SK-N-SH (cell line): ENCODE measurements at regions not wholly inside any gene's neighbourhood (a gene's known extent, or its start where the extent isn't known, plus 50 kb on each side); places are given as distances from the start of the nearest gene placed in this dataset.

Experiments
- CTCF ChIA-PET: fragments of 300-600, 350-600 bp; formaldehyde crosslinking; extraction: SDS; loops from one replicate; lab custom pipeline; 2021; lab: Yijun Ruan, JAX
- POLR2A ChIA-PET: fragments of 350-600 bp; sonication (Branson Sonifier 250); formaldehyde crosslinking; extraction: SDS; loops from one replicate; lab custom pipeline; 2020; ENCODE audit warnings: antibody characterized with exemption, inconsistent platforms; lab: Yijun Ruan, JAX
- DNase-seq: peaks from one replicate; pipeline ENCODE4 v3.0.0; 2012
- H2AFZ ChIP-seq: fragments of 200-600 bp; sonication (generic); 2 replicates; pipeline ENCODE4 v1.8.1; 2016; ENCODE audit warnings: antibody characterized with exemption, mild to moderate bottlenecking, low read depth
- H3F3A ChIP-seq: fragments of 200-600 bp; sonication (generic); replicated peaks from 2 replicates; pipeline ENCODE3; 2016; ENCODE audit warnings: antibody characterized with exemption, mild to moderate bottlenecking; ENCODE audit not compliant: insufficient read depth
- H3K27ac ChIP-seq, 2 experiments: fragments of 200-500 bp in 1 of 2; fragments of 200-600 bp in 1 of 2; sonication (Bioruptor generic) in 1 of 2; sonication (generic), shearing (Covaris generic) in 1 of 2; 2 replicates each; pipeline versions ENCODE4 v1.5.1 to v1.6.1; 2014 to 2016; ENCODE audit warnings: low read depth in 2 of 2, inconsistent platforms in 1 of 2, low read length in 1 of 2, mild to moderate bottlenecking in 1 of 2, mixed read lengths in 1 of 2
- H3K27me3 ChIP-seq: fragments of 200-600 bp; sonication (generic), shearing (Covaris generic); 2 replicates; pipeline ENCODE4 v1.6.1; 2016; ENCODE audit warnings: mixed run types; ENCODE audit not compliant: insufficient read depth
- H3K36me3 ChIP-seq, 2 experiments: fragments of 200-500 bp in 1 of 2; fragments of 200-600 bp in 1 of 2; sonication (Bioruptor generic) in 1 of 2; sonication (generic) in 1 of 2; replicated peaks in 1 of 2; 2 replicates each; pipeline versions ENCODE3 to v1.5.1; 2014 to 2016; ENCODE audit warnings: low read length in 1 of 2, mild to moderate bottlenecking in 1 of 2; ENCODE audit not compliant: insufficient read depth in 2 of 2, control insufficient read depth in 1 of 2
- H3K4me1 ChIP-seq, 2 experiments: fragments of 200-500 bp in 1 of 2; fragments of 200-600 bp in 1 of 2; sonication (Bioruptor generic) in 1 of 2; sonication (generic), shearing (Covaris generic) in 1 of 2; 2 replicates each; pipeline versions ENCODE4 v1.5.1 to v1.6.1; 2014 to 2016; ENCODE audit warnings: low read depth in 1 of 2, low read length in 1 of 2, mixed run types in 1 of 2; ENCODE audit not compliant: insufficient read depth in 2 of 2, control insufficient read depth in 1 of 2
- H3K4me2 ChIP-seq: fragments of 200-600 bp; sonication (generic), shearing (Covaris generic); 2 replicates; pipeline ENCODE4 v1.6.1; 2017; ENCODE audit warnings: mixed run types
- H3K4me3 ChIP-seq, 2 experiments: fragments of 200-500 bp in 1 of 2; fragments of 200-600 bp in 1 of 2; sonication (Bioruptor generic) in 1 of 2; sonication (generic), shearing (Covaris generic) in 1 of 2; 2 replicates each; pipeline versions ENCODE4 v1.5.1 to v1.8.1; 2014 to 2016; ENCODE audit warnings: low read depth in 2 of 2, inconsistent platforms in 1 of 2, low read length in 1 of 2, mild to moderate bottlenecking in 1 of 2, mixed read lengths in 1 of 2, moderate library complexity in 1 of 2
- H3K79me2 ChIP-seq: fragments of 200-600 bp; sonication (generic); 2 replicates; pipeline ENCODE4 v1.8.1; 2017; ENCODE audit warnings: mild to moderate bottlenecking; ENCODE audit not compliant: insufficient read depth
- H3K9ac ChIP-seq: fragments of 200-600 bp; sonication (generic); 2 replicates; pipeline ENCODE4 v1.6.1; 2017; ENCODE audit warnings: mixed run types
- H3K9me2 ChIP-seq: fragments of 200-600 bp; sonication (generic); 2 replicates; pipeline ENCODE4 v1.6.1; 2017; ENCODE audit warnings: mixed run types
- H3K9me3 ChIP-seq: fragments of 200-600 bp; sonication (generic); 2 replicates; pipeline ENCODE4 v1.6.1; 2017; ENCODE audit warnings: mixed run types, mild to moderate bottlenecking, moderate library complexity
- H4K20me1 ChIP-seq: fragments of 200-600 bp; sonication (generic); 2 replicates; pipeline ENCODE4 v1.6.1; 2017; ENCODE audit warnings: mild to moderate bottlenecking, mixed run types; ENCODE audit not compliant: insufficient read depth
- CHD2 ChIP-seq: fragments of 150-350 bp; IDR thresholded peaks from 2 replicates; pipeline ENCODE4 v1.6.1; 2018; ENCODE audit warnings: low read length; ENCODE audit not compliant: partially characterized antibody
- ELF1 ChIP-seq: IDR thresholded peaks from 2 replicates; pipeline ENCODE4 v1.4.0; 2012
- EP300 ChIP-seq, 2 experiments: IDR thresholded peaks; 2 replicates each; pipeline versions ENCODE4 v1.4.0 to v1.6.1; 2012; ENCODE audit warnings: borderline replicate concordance in 1 of 2, low read depth in 1 of 2, low read length in 1 of 2
- EZH2phosphoT487 ChIP-seq: fragments of 200-600 bp; sonication (generic); IDR thresholded peaks from 2 replicates; pipeline ENCODE4 v1.6.1; 2017; ENCODE audit warnings: low read depth, mixed run types, mild to moderate bottlenecking, antibody characterized with exemption, moderate library complexity, borderline replicate concordance
- FOXJ3 ChIP-seq: sonication (generic); formaldehyde crosslinking; IDR thresholded peaks from 2 replicates; pipeline ENCODE4 v1.5.1; 2020; ENCODE audit warnings: mild to moderate bottlenecking, missing genetic modification reagents
- FOXM1 ChIP-seq: IDR thresholded peaks from 2 replicates; pipeline ENCODE4 v1.4.0; 2012; ENCODE audit warnings: low read depth, mild to moderate bottlenecking
- GABPA ChIP-seq: IDR thresholded peaks from 2 replicates; pipeline ENCODE4 v1.4.0; 2012; ENCODE audit warnings: low read depth, mild to moderate bottlenecking
- GATA2 ChIP-seq: sonication (generic); formaldehyde crosslinking; IDR thresholded peaks from 2 replicates; pipeline ENCODE4 v1.5.0; 2020; ENCODE audit warnings: mild to moderate bottlenecking, missing genetic modification reagents
- RAD21 ChIP-seq: IDR thresholded peaks from 2 replicates; pipeline ENCODE4 v1.6.1; 2012; ENCODE audit warnings: mild to moderate bottlenecking, low read length
- RCOR1 ChIP-seq: fragments of 150-350 bp; IDR thresholded peaks from 2 replicates; pipeline ENCODE4 v1.6.1; 2017; ENCODE audit warnings: antibody characterized with exemption, low read length
- RFX5 ChIP-seq: IDR thresholded peaks from 2 replicates; pipeline ENCODE4 v1.6.1; 2012; ENCODE audit warnings: mild to moderate bottlenecking, improper control_type of control experiment, low read length
- RXRA ChIP-seq: IDR thresholded peaks from 2 replicates; pipeline ENCODE4 v1.4.0; 2012; ENCODE audit warnings: low read depth, mild to moderate bottlenecking, borderline replicate concordance
- SMC3 ChIP-seq: IDR thresholded peaks from 2 replicates; pipeline ENCODE4 v1.6.1; 2012; ENCODE audit warnings: low read depth, low read length, improper control_type of control experiment
- TAF1 ChIP-seq: IDR thresholded peaks from 2 replicates; pipeline ENCODE4 v1.6.1; 2012; ENCODE audit warnings: low read depth, mild to moderate bottlenecking, low read length, moderate library complexity, borderline replicate concordance
- TEAD4 ChIP-seq: IDR thresholded peaks from 2 replicates; pipeline ENCODE4 v1.4.0; 2012; ENCODE audit warnings: mild to moderate bottlenecking, borderline replicate concordance; ENCODE audit not compliant: insufficient read depth
- WGBS: methylation state at CpG from one replicate; pipeline ENCODE4 v1.1.6; 2017; ENCODE audit warnings: low lambda C conversion rate; 5-methylcytosine and 5-hydroxymethylcytosine counted together
- TF ChIP-seq, protein P1 (sequence below): IDR thresholded peaks from 2 replicates; pipeline ENCODE4 v1.6.1; 2012; ENCODE audit warnings: mild to moderate bottlenecking, low read depth, low read length, moderate library complexity
- TF ChIP-seq, protein P2 (sequence below): fragments of 150-350 bp; IDR thresholded peaks from 2 replicates; pipeline ENCODE4 v1.6.1; 2016; ENCODE audit warnings: mild to moderate bottlenecking, low read depth, low read length
- TF ChIP-seq, protein P3 (sequence below): IDR thresholded peaks from 2 replicates; pipeline ENCODE4; 2012

DNA sequence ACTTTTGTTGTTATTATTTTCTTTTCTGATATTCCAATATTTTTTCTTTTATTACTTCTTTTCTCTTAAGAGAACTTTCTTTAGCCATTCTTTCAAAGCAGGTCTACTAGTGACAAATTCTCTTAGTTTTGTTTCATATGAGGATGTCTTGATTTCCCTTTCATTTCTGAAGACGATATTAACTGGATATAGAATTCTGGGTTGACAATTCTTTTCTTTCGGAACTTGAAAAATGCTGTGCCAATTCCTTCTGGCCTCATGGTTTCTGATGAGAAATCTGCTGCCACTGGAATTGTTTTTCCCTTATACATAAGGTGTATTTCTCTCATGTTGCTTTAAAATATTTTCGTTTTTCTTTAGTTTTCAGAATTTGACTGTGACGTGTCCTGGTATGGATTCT lies 97.0 kb upstream of the KIF5B start:
- Histone ChIP-seq H3K4me3 (no peak overlapping the region), H3K4me1 (peaks cover 0 to 12% of the 10 kb centered on the region in 2 experiments; a peak in 1 of 4 replicates), H3K27ac (no peak overlapping the region), H2AFZ (no peak overlapping the region), H3K36me3 (no peaks in the 10 kb centered on the region), H3K27me3 (no peaks in the 10 kb centered on the region), H4K20me1 (no peaks in the 10 kb centered on the region), H3K4me2 (no peak overlapping the region), H3F3A (peaks cover 18% of the 10 kb centered on the region), H3K9me2 (no peaks in the 10 kb centered on the region), H3K9me3 (peaks cover 6% of the 10 kb centered on the region; the same call in 1 of the 2 replicates), H3K79me2 (no peaks in the 10 kb centered on the region), H3K9ac (no peak overlapping the region)
- ChIA-PET CTCF (no interaction called here), POLR2A (no interaction called here)
- WGBS, result 58% methylated on average over 4 of the region's 4 CpGs
- no peak for DNase-seq
- no peak for TF ChIP-seq SMC3
- TF ChIP-seq FOXM1, result no peak
- TF ChIP-seq, protein P1, sequence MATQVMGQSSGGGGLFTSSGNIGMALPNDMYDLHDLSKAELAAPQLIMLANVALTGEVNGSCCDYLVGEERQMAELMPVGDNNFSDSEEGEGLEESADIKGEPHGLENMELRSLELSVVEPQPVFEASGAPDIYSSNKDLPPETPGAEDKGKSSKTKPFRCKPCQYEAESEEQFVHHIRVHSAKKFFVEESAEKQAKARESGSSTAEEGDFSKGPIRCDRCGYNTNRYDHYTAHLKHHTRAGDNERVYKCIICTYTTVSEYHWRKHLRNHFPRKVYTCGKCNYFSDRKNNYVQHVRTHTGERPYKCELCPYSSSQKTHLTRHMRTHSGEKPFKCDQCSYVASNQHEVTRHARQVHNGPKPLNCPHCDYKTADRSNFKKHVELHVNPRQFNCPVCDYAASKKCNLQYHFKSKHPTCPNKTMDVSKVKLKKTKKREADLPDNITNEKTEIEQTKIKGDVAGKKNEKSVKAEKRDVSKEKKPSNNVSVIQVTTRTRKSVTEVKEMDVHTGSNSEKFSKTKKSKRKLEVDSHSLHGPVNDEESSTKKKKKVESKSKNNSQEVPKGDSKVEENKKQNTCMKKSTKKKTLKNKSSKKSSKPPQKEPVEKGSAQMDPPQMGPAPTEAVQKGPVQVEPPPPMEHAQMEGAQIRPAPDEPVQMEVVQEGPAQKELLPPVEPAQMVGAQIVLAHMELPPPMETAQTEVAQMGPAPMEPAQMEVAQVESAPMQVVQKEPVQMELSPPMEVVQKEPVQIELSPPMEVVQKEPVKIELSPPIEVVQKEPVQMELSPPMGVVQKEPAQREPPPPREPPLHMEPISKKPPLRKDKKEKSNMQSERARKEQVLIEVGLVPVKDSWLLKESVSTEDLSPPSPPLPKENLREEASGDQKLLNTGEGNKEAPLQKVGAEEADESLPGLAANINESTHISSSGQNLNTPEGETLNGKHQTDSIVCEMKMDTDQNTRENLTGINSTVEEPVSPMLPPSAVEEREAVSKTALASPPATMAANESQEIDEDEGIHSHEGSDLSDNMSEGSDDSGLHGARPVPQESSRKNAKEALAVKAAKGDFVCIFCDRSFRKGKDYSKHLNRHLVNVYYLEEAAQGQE, result no peak
- TF ChIP-seq CHD2, result no peak
- TF ChIP-seq RCOR1, result no peak
- TF ChIP-seq RXRA, result no peak
- TF ChIP-seq, protein P2, sequence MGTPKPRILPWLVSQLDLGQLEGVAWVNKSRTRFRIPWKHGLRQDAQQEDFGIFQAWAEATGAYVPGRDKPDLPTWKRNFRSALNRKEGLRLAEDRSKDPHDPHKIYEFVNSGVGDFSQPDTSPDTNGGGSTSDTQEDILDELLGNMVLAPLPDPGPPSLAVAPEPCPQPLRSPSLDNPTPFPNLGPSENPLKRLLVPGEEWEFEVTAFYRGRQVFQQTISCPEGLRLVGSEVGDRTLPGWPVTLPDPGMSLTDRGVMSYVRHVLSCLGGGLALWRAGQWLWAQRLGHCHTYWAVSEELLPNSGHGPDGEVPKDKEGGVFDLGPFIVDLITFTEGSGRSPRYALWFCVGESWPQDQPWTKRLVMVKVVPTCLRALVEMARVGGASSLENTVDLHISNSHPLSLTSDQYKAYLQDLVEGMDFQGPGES, result no peak
- no peak for TF ChIP-seq TEAD4
- no peak for TF ChIP-seq TAF1
- TF ChIP-seq RAD21, result no peak
- TF ChIP-seq, protein P3, sequence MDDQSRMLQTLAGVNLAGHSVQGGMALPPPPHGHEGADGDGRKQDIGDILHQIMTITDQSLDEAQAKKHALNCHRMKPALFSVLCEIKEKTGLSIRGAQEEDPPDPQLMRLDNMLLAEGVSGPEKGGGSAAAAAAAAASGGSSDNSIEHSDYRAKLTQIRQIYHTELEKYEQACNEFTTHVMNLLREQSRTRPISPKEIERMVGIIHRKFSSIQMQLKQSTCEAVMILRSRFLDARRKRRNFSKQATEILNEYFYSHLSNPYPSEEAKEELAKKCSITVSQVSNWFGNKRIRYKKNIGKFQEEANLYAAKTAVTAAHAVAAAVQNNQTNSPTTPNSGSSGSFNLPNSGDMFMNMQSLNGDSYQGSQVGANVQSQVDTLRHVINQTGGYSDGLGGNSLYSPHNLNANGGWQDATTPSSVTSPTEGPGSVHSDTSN, result no peak
- no peak for TF ChIP-seq RFX5
- no peak for TF ChIP-seq EP300 (IDR thresholded peaks at IDR 0.05; ENCODE audit: borderline replicate concordance in 1 of 2, low read depth in 1 of 2, low read length in 1 of 2)
- TF ChIP-seq GATA2, result no peak
- no peak for TF ChIP-seq FOXJ3 (CRISPR knock-in tag)
- no peak for TF ChIP-seq ELF1
- TF ChIP-seq GABPA, result no peak
- TF ChIP-seq EZH2phosphoT487, result no peak
